Left hindlimb (tissue), 1 donor: ENCODE measurements at regions not wholly inside any gene's neighbourhood (a gene's known extent, or its start where the extent isn't known, plus 50 kb on each side); places are given as distances from the start of the nearest gene placed in this dataset.
"Not testable (repeated sequence)": the region's sequence is repeated elsewhere in the genome, so short reads cannot be mapped to it uniquely, and the experiment has no call there.

Source experiments
- DNase-seq: peaks from one replicate; pipeline ENCODE4 v3.0.0-alpha.2; 2018

GRCh38 chr6:115617031-115617430 lies 443.7 kb downstream of the FRK start:
- DNase-seq: no peak

GRCh38 chr6:115613488-115613887 lies 447.2 kb downstream of the FRK start:
- DNase-seq: no peak

GRCh38 chr6:115612796-115613479 lies 447.8 kb downstream of the FRK start:
- DNase-seq: no peak

GRCh38 chr6:115612216-115612615 lies 448.5 kb downstream of the FRK start:
- DNase-seq: no peak

GRCh38 chr6:115610696-115611095 lies 450.0 kb downstream of the FRK start:
- DNase-seq: no peak

GRCh38 chr6:115609111-115609510 lies 451.6 kb downstream of the FRK start:
- no peak for DNase-seq

GRCh38 chr6:115602466-115602865 lies 458.2 kb downstream of the FRK start:
- DNase-seq: no peak

GRCh38 chr6:115601509-115601908 lies 459.2 kb downstream of the FRK start:
- no peak for DNase-seq

- no peak for DNase-seq
Observed at GRCh38 chr6:115601064-115601463, 459.6 kb downstream of the FRK start.

- DNase-seq: no peak
Observed at GRCh38 chr6:115594891-115595290, 465.8 kb downstream of the FRK start.

- no peak for DNase-seq
Observed at GRCh38 chr6:115592025-115592424, 468.7 kb downstream of the FRK start.

- DNase-seq: not testable (repeated sequence)
Observed at GRCh38 chr6:115589072-115589471, 471.6 kb downstream of the FRK start.

- no peak for DNase-seq
Observed at GRCh38 chr6:115583290-115583689, 477.4 kb downstream of the FRK start.

GRCh38 chr6:115582386-115582785 lies 478.3 kb downstream of the FRK start:
- DNase-seq: no peak

GRCh38 chr6:115579565-115579964 lies 481.1 kb downstream of the FRK start:
- not testable (repeated sequence) for DNase-seq

- DNase-seq: no peak
Observed at GRCh38 chr6:115577270-115577669, 483.4 kb downstream of the FRK start.

- no peak for DNase-seq
Observed at GRCh38 chr6:115575285-115575684, 485.4 kb downstream of the FRK start.

GRCh38 chr6:115573861-115574260 lies 486.8 kb downstream of the FRK start:
- DNase-seq: no peak

- DNase-seq: no peak
Observed at GRCh38 chr6:115570331-115570730, 490.4 kb downstream of the FRK start.

GRCh38 chr6:115554060-115554459 lies 506.6 kb downstream of the FRK start:
- DNase-seq: no peak

GRCh38 chr6:115551527-115551926 lies 509.2 kb downstream of the FRK start:
- peak; percentile 39 for DNase-seq

- no peak for DNase-seq
Observed at GRCh38 chr6:115545672-115545986, 515.1 kb downstream of the FRK start.

GRCh38 chr6:115544765-115545671 lies 515.7 kb downstream of the FRK start:
- no peak for DNase-seq
